HG03108 (cell line): ENCODE measurements at regions not wholly inside any gene's neighbourhood (a gene's known extent, or its start where the extent isn't known, plus 50 kb on each side); places are given as distances from the start of the nearest gene placed in this dataset.

ENCODE experiments used
- ATAC-seq: cut with Tn5 transposase; IDR thresholded peaks from one replicate; pipeline ENCODE4 v1.9.1; 2021; ENCODE audit warnings: moderate library complexity; ENCODE audit not compliant: unreplicated experiment

- ATAC-seq = no peak
Observed at GRCh38 chr14:87816416-87816815, 176.6 kb downstream of the GALC start.

GRCh38 chr14:87815121-87815520 lies 177.9 kb downstream of the GALC start:
- ATAC-seq = no peak

GRCh38 chr14:87813686-87814085 lies 179.3 kb downstream of the GALC start:
- no peak for ATAC-seq

GRCh38 chr14:87813211-87813610 lies 179.8 kb downstream of the GALC start:
- no peak for ATAC-seq

GRCh38 chr14:87811246-87811645 lies 181.7 kb downstream of the GALC start:
- no peak for ATAC-seq

- ATAC-seq = no peak
Observed at GRCh38 chr14:87810711-87811110, 182.3 kb downstream of the GALC start.

GRCh38 chr14:87809261-87809660 lies 183.7 kb downstream of the GALC start:
- ATAC-seq = no peak

GRCh38 chr14:87805315-87805723 lies 187.7 kb downstream of the GALC start:
- ATAC-seq = peak; percentile 52

GRCh38 chr14:87800216-87800615 lies 192.8 kb downstream of the GALC start:
- no peak for ATAC-seq

- ATAC-seq = no peak
Observed at GRCh38 chr14:87799400-87799799, 193.6 kb downstream of the GALC start.

GRCh38 chr14:87797001-87797400 lies 196.0 kb downstream of the GALC start:
- ATAC-seq = no peak

GRCh38 chr14:87794561-87794960 lies 198.4 kb downstream of the GALC start:
- ATAC-seq = no peak

- ATAC-seq = no peak
Observed at GRCh38 chr14:87785897-87786296, 207.1 kb downstream of the GALC start.

GRCh38 chr14:87784386-87784785 lies 208.6 kb downstream of the GALC start:
- no peak for ATAC-seq

- no peak for ATAC-seq
Observed at GRCh38 chr14:87783071-87783470, 209.9 kb downstream of the GALC start.

- no peak for ATAC-seq
Observed at GRCh38 chr14:87772854-87773253, 220.1 kb downstream of the GALC start.

- peak; percentile 65 for ATAC-seq
Observed at GRCh38 chr14:87767567-87767901, 225.4 kb downstream of the GALC start.

GRCh38 chr14:87758876-87759275 lies 234.1 kb downstream of the GALC start:
- no peak for ATAC-seq

- peak; percentile 74 for ATAC-seq
Observed at GRCh38 chr14:87756661-87757060, 236.3 kb downstream of the GALC start.

- ATAC-seq = no peak
Observed at GRCh38 chr14:87754520-87755223, 238.3 kb downstream of the GALC start.

GRCh38 chr14:87748558-87748957 lies 244.4 kb downstream of the GALC start:
- ATAC-seq = no peak

GRCh38 chr14:87745507-87746118 lies 247.4 kb downstream of the GALC start:
- ATAC-seq = peak; percentile 54
